ENCODE measurements at regions not wholly inside any gene's neighbourhood (a gene's known extent, or its start where the extent isn't known, plus 50 kb on each side); places are given as distances from the start of the nearest gene placed in this dataset.

- DNase-seq = no peak
Measured at GRCh38 chr10:88060762-88061161, 197.3 kb downstream of the PTEN start.

- no peak for DNase-seq
Measured at GRCh38 chr10:88062385-88062784, 199.0 kb downstream of the PTEN start.

- peak; percentile 76 for DNase-seq
Measured at GRCh38 chr10:88062798-88063472, 199.5 kb downstream of the PTEN start.

GRCh38 chr10:88063861-88064557 is 200.6 kb downstream of the PTEN start:
- no peak for DNase-seq

GRCh38 chr10:88064608-88065382 is 201.4 kb downstream of the PTEN start:
- peak; percentile 72 for DNase-seq

- DNase-seq = no peak
Measured at GRCh38 chr10:88065383-88066049, 202.1 kb downstream of the PTEN start.

- DNase-seq = no peak
Measured at GRCh38 chr10:88066319-88066718, 202.9 kb downstream of the PTEN start.

- DNase-seq = no peak
Measured at GRCh38 chr10:88066876-88067275, 203.5 kb downstream of the PTEN start.

- no peak for DNase-seq
Measured at GRCh38 chr10:88067737-88068136, 204.3 kb downstream of the PTEN start.

- no peak for DNase-seq
Measured at GRCh38 chr10:88069338-88069737, 205.9 kb downstream of the PTEN start.

- no peak for DNase-seq
Measured at GRCh38 chr10:88070080-88070880, 206.9 kb downstream of the PTEN start.

- no peak for DNase-seq
Measured at GRCh38 chr10:88071879-88072278, 208.5 kb downstream of the PTEN start.

- DNase-seq = no peak
Measured at GRCh38 chr10:88073682-88074081, 210.3 kb downstream of the PTEN start.

GRCh38 chr10:88074971-88075370 is 211.5 kb downstream of the PTEN start:
- DNase-seq = no peak

- no peak for DNase-seq
Measured at GRCh38 chr10:88076027-88076880, 212.8 kb downstream of the PTEN start.

GRCh38 chr10:88077977-88078376 is 214.6 kb downstream of the PTEN start:
- no peak for DNase-seq

GRCh38 chr10:88080213-88080612 is 216.8 kb downstream of the PTEN start:
- peak; percentile 62 for DNase-seq

- no peak for DNase-seq
Measured at GRCh38 chr10:88081457-88082054, 218.1 kb downstream of the PTEN start.

GRCh38 chr10:88082391-88082790 is 219.0 kb downstream of the PTEN start:
- no peak for DNase-seq

- DNase-seq = no peak
Measured at GRCh38 chr10:88082806-88083596, 219.6 kb downstream of the PTEN start.

Data from HCEC 1CT (cell line).